ENCODE measurements at regions not wholly inside any gene's neighbourhood (a gene's known extent, or its start where the extent isn't known, plus 50 kb on each side); places are given as distances from the start of the nearest gene placed in this dataset.
A peak's percentile ranks its signal among the peaks of the same experiment; 100 is the strongest.

DNA sequence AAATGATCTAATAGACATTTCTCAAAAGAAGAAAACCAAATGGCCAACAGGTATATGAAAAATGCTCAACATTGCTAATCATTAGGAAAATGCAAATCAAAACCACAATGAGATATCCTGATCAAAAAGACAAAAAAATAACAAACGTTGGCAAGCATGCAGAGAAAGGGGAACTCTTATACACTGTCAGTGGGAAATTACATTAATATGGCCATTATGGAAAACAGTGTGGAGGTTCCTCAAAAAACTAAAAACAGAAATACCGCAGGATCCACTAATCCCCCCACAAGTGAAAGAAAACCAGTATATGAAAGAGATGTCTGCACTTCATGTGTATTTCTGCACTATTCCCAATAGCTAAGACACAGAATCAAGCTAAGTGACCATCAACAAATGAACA is 57.7 kb upstream of the CTIF start:
- Histone ChIP-seq H3K4me3 (replicated peaks in 1 of 3; ENCODE audit: insufficient read depth in 1 of 3, low read depth in 2 of 3, low read length in 3 of 3) (no peak overlapping the region), H2AFZ (ENCODE audit: low read length) (no peak overlapping the region), H3K9me3 (ENCODE audit: low read length) (no peaks in the 10 kb centered on the region), H3K4me2 (ENCODE audit: low read depth, low read length) (no peak overlapping the region), H3K27me3 (ENCODE audit: control insufficient read depth in 1 of 2, insufficient read depth in 2 of 2, low read length in 2 of 2) (no peaks in the 10 kb centered on the region), H3K79me2 (ENCODE audit: insufficient read depth, low read length) (no peaks in the 10 kb centered on the region), H3K9ac (ENCODE audit: insufficient read depth, low read depth, low read length) (no peak overlapping the region), H3K27ac (ENCODE audit: extremely low read length, insufficient read depth, low read length) (no peak overlapping the region), H4K20me1 (ENCODE audit: insufficient read depth, low read length) (no peaks in the 10 kb centered on the region), H3K36me3 (replicated peaks in 1 of 2; ENCODE audit: control insufficient read depth in 1 of 2, insufficient read depth in 2 of 2, low read length in 2 of 2) (no peaks in the 10 kb centered on the region), H3K4me1 (ENCODE audit: insufficient read depth, low read length) (peaks cover 20% of the 10 kb centered on the region)
- ATAC-seq (no peak), FAIRE-seq (peak; percentile 40), DNase-seq (ENCODE audit: low spot score) (no peak)
- in situ Hi-C loops (cut with HindIII; ENCODE audit: extremely low pct_ligation_motif_present, low pct_unique_long_range_greater_than_20kb): no loop called here
- intact Hi-C loops (cut with micrococcal nuclease; ENCODE audit: unreplicated experiment): no loop called here
- POLR2A ChIA-PET: no interaction called here
- TF ChIP-seq SNRNP70 (IDR thresholded peaks at IDR 0.05; ENCODE audit: low read depth, low read length) (no peak), ZNF460 (CRISPR knock-in tag; IDR thresholded peaks at IDR 0.05; ENCODE audit: borderline replicate concordance) (no peak), HIVEP1 (CRISPR knock-in tag; IDR thresholded peaks at IDR 0.05) (no peak), ZNF530 (CRISPR knock-in tag; IDR thresholded peaks at IDR 0.05; ENCODE audit: low read depth) (no peak), SMAD9 (CRISPR knock-in tag; IDR thresholded peaks at IDR 0.05) (no peak), SAP130 (CRISPR knock-in tag; IDR thresholded peaks at IDR 0.05; ENCODE audit: low read depth) (no peak), KAT7 (CRISPR knock-in tag; IDR thresholded peaks at IDR 0.05; ENCODE audit: borderline replicate concordance) (no peak), ZNF264 (CRISPR knock-in tag; IDR thresholded peaks at IDR 0.05) (no peak), ZNF34 (CRISPR knock-in tag; IDR thresholded peaks at IDR 0.05; ENCODE audit: borderline replicate concordance) (no peak), PTBP1 (IDR thresholded peaks at IDR 0.05; ENCODE audit: low read depth, low read length, poor library complexity, severe bottlenecking) (no peak), ZNF564 (CRISPR knock-in tag; IDR thresholded peaks at IDR 0.05) (no peak), FOXK1 (CRISPR knock-in tag; IDR thresholded peaks at IDR 0.05; ENCODE audit: borderline replicate concordance, low read depth) (no peak), ZBTB44 (CRISPR knock-in tag; IDR thresholded peaks at IDR 0.05) (no peak), KAT8 (CRISPR knock-in tag; IDR thresholded peaks at IDR 0.05) (no peak), ZNF225 (CRISPR knock-in tag; IDR thresholded peaks at IDR 0.05) (no peak), BRD4 (CRISPR knock-in tag; IDR thresholded peaks at IDR 0.05) (no peak), NFYB (CRISPR knock-in tag; IDR thresholded peaks at IDR 0.05) (no peak), ZNF431 (CRISPR knock-in tag; IDR thresholded peaks at IDR 0.05; ENCODE audit: borderline replicate concordance, low read depth) (no peak)
- TF ChIP-seq, protein P1, sequence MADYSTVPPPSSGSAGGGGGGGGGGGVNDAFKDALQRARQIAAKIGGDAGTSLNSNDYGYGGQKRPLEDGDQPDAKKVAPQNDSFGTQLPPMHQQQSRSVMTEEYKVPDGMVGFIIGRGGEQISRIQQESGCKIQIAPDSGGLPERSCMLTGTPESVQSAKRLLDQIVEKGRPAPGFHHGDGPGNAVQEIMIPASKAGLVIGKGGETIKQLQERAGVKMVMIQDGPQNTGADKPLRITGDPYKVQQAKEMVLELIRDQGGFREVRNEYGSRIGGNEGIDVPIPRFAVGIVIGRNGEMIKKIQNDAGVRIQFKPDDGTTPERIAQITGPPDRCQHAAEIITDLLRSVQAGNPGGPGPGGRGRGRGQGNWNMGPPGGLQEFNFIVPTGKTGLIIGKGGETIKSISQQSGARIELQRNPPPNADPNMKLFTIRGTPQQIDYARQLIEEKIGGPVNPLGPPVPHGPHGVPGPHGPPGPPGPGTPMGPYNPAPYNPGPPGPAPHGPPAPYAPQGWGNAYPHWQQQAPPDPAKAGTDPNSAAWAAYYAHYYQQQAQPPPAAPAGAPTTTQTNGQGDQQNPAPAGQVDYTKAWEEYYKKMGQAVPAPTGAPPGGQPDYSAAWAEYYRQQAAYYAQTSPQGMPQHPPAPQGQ (CRISPR knock-in tag; IDR thresholded peaks at IDR 0.05; ENCODE audit: borderline replicate concordance): no peak
- TF ChIP-seq, protein P2, sequence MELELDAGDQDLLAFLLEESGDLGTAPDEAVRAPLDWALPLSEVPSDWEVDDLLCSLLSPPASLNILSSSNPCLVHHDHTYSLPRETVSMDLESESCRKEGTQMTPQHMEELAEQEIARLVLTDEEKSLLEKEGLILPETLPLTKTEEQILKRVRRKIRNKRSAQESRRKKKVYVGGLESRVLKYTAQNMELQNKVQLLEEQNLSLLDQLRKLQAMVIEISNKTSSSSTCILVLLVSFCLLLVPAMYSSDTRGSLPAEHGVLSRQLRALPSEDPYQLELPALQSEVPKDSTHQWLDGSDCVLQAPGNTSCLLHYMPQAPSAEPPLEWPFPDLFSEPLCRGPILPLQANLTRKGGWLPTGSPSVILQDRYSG (CRISPR knock-in tag; IDR thresholded peaks at IDR 0.05): no peak
- WGBS (ENCODE audit: low lambda C conversion rate): 88% methylated on average over 2 of the region's 2 CpGs
- BruUV-seq (replicated peaks): no TSS peak
- CTCF ChIA-PET (ENCODE audit: low intra/inter-chr PET ratio, low total read pairs): no interaction called here

Measured in HepG2 (cell line).